ENCODE measurements at regions not wholly inside any gene's neighbourhood (a gene's known extent, or its start where the extent isn't known, plus 50 kb on each side); places are given as distances from the start of the nearest gene placed in this dataset.

GRCh38 chr11:112625814-112626213 lies 335.4 kb upstream of the NCAM1 start:
- TF ChIP-seq CTCF (IDR thresholded peaks at IDR 0.05) (no peak), POLR2A (IDR thresholded peaks at IDR 0.05) (no peak)
